Ecto neural progenitor cell (in vitro differentiated cells): ENCODE measurements at regions not wholly inside any gene's neighbourhood (a gene's known extent, or its start where the extent isn't known, plus 50 kb on each side); places are given as distances from the start of the nearest gene placed in this dataset.
"Not testable (repeated sequence)": the region's sequence is repeated elsewhere in the genome, so short reads cannot be mapped to it uniquely, and the experiment has no call there.

ENCODE experiments used
- DNase-seq: peaks from one replicate; pipeline ENCODE4 v3.0.0-alpha.2; 2018; ENCODE audit warnings: low spot score

DNA sequence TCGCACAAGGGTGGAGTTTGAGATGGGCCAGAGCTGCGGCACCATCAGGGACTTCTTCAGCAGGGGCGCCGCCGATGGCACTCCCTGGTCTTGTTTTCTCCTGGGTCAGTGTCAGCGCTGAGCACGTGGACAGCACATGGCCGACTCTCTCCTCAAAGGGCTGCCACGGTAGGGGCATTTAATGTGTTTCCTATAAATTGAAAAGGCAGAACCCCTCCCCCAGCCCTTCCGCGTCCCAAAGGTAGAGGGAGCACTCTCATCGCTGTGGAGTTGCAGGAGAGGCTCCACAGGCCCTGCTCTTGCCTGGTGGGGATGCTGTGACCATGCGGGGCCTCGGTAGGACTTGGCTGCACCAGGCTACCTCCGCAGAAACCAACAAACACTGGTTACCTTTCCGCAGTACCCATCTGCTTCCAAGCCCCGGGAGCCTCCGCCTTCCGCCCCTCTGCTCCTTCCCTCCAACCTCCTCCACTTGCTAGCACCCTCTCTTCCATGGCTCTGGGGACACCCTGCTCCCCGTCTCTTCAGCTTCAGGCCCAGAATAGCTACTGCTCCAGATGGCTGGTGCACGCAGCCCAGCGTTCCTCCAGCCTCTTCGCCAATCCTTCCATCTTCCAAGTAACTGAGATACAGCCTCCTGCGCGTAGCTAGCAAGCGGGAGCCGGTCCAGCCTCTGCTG lies 166.3 kb upstream of the ADCY1 start:
- DNase-seq, result peak; percentile 54

DNA sequence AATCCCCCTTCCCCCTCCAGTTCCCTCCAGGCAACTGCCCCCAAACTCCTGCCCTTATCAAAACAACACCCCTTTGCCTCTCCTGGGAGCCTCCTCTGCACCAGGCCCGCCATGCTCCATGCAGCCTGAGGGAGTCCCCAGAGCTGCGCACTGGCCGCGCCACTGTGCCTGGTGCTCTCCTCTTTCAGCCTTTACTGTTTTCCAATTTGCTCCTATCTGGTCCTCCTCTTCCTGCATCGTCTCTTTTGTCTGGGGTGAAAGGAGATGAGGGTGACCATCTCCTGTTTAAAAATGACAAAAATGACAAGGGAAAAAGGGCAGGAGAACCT lies 165.8 kb upstream of the ADCY1 start:
- DNase-seq, result peak; percentile 7

GRCh38 chr7:45410893-45411292 lies 163.3 kb upstream of the ADCY1 start:
- DNase-seq, result peak; percentile 27

- peak; percentile 30 for DNase-seq
Observed at GRCh38 chr7:45413419-45413818, 160.7 kb upstream of the ADCY1 start.

DNA sequence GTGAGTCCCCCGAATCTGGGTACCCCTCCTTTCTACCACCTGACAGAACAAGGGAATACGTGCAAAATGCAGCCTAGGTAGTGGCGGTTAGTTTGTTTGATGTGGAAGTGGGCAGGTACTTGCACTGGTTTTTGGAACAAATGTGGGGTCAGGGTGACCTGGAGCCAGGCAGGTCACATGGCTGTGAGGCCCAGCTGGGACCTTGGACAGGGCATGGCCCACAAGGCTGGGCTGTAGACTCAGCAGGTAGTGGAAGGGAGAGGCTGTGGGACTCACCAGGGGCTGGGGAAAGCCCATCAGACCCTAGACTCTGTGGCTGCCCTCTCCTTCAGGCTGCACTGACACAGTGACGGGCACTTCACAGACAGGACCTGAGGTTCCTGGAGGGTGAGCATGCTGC lies 159.9 kb upstream of the ADCY1 start:
- peak; percentile 37 for DNase-seq

- peak; percentile 1 for DNase-seq
Observed at GRCh38 chr7:45415265-45415664, 158.9 kb upstream of the ADCY1 start.

GRCh38 chr7:45416846-45417245 lies 157.3 kb upstream of the ADCY1 start:
- DNase-seq, result no peak

DNA sequence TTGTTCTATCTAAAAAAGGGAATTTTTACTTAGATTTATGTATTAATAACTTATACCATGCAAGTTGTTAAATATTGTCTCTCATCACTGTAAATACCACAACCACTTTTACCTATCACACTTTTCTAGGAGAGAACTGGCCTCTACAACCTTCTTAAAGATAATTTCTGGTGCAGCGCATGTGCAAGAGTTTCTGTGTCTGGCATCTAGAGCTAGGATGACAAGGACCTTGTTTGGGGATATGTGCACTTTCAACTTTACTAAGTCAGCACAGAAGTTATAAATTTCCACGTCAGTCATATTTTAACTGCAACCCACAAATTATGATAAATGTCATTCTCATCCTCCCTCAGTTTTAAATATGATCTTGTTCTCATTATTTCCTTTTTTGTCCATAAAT lies 156.9 kb upstream of the ADCY1 start:
- DNase-seq, result no peak

DNA sequence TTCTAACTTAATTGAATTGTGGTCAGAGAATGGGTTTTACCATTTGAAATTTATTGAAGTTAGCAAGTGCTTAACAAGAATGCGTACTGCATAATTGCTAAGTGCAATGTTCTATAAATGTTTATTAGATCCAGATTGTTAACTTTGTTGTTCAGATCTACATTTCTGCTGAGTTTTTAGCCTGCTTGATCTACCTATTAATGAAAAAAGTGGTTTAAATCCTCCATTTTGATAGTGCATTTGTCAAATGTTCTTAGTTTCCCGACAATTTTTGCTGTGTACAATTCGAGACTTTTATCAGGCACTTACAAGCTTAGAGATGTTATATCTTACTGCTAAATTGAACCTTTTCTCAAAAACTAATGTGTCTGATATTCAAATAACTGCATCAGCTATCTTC lies 156.4 kb upstream of the ADCY1 start:
- no peak for DNase-seq

DNA sequence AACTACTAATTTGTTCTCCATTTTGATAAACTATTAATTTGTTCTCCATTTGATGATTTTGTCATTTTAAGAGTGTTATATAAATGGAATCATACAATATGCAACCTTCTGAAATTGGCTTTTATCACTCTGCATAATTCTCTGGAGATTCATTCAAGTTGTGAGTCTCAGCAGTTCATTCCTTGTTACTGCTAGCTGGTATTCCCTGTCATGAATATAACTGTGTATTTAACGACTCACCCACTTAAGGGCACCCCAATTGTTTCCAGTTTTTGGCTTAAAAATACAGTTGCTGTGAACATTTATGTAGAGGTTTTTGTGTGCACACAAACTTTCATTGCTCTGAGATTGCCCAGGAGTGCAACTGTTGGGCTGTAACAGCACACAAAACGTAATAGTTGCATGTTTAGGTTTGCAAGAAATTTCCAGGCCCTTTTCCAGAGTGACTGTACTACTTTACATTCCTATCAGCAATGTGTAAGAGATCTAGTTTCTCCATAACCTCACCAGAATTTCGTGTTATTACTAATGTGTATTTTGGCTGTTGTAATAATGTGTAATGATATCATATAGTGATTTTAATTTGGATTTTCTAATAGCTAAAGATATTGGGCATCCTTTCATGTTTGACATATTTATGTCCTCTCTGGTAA lies 153.2 kb upstream of the ADCY1 start:
- DNase-seq, result no peak

- DNase-seq, result no peak
Observed at GRCh38 chr7:45421806-45422205, 152.4 kb upstream of the ADCY1 start.

- DNase-seq, result no peak
Observed at GRCh38 chr7:45430397-45430796, 143.8 kb upstream of the ADCY1 start.

- DNase-seq, result no peak
Observed at GRCh38 chr7:45434167-45434784, 139.9 kb upstream of the ADCY1 start.

DNA sequence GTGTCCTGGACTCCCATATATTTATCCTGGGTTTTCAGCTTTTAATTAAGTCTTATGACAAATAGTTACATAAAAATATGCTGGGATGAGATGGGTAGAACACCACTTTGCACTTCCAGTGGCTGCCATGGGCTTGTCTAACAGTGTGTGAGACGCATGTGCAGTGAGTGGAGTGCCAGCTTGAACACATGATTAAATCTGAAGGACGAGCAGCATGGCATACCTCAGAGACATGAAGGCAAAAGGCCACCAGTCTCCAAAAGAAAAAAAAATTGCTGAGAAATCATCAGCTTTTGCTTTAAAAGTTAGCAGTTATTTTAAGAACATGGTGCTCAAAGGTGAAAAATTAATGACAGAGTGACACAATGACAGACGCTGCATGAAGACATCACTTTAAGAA lies 139.0 kb upstream of the ADCY1 start:
- no peak for DNase-seq

DNA sequence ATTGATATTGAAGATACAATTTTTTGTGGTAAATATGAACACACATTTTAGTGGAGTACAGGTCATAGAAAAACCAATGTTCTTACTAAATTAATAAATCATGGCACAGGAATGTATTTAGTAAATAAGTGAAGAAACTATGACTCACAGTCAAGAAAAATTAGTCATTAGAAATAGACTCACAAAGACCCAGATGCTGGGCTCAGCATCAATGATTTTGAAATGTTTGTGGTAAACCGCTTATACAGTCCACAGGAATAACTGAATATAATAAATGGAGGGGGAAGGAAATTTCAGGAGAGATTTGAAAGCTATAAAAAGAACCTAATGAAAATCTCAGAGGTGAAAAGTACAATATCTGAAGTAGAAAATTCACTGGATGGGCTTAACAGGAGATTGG lies 138.3 kb upstream of the ADCY1 start:
- no peak for DNase-seq

- not testable (repeated sequence) for DNase-seq
Observed at GRCh38 chr7:45440776-45441175, 133.4 kb upstream of the ADCY1 start.

GRCh38 chr7:45443263-45443662 lies 130.9 kb upstream of the ADCY1 start:
- DNase-seq, result no peak

DNA sequence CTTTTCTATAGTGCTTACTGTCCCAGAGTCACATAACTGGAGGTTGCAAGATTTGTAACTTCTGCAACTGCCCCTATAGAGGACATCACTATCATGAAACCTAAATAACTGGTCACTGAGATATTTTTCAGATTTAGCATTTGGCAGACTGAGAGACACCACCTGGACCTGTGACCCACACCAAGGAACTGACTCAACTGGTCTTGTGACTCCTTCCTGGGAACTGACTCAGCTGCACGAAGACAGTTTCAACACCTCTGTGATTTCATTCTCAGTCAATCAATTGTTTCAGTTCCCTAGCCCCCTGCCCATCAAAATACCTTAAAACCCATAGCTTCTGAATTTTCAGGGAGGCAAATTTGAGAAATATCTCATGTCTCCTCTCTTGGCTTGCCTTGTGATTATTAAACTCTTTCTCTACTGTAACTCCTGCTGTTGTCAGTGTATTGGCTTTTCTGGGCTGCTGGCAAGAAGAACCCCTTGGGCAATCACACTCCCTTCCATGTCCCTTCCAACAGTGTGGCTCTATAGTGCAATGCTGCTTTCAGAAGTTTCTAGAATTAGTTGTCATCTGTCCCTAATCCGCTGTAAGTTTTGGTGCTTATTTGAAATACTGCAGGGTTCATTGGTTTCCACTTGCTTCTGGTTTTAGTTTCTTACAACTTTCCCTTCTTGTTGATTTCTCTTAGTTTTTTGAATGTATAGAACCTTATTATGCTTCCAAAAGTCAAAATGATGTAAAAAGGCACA lies 127.8 kb upstream of the ADCY1 start:
- no peak for DNase-seq

DNA sequence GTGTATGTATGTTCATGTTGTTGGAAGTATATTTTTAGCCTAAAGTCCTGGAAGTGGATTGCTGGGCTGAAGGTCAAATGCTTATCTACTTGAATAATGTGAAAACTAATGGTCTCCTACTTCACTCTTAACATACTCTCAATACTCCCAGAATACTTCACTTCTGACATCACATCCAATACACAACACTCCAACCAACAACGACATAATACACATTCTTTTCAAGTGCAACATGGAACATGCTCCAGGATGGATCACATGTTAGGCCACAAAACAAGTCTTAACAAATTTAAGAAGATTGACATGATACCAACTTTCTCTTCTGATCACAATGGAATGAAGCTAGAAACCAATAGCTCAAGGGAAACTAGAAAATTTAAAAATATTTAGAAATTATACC lies 126.9 kb upstream of the ADCY1 start:
- no peak for DNase-seq

DNA sequence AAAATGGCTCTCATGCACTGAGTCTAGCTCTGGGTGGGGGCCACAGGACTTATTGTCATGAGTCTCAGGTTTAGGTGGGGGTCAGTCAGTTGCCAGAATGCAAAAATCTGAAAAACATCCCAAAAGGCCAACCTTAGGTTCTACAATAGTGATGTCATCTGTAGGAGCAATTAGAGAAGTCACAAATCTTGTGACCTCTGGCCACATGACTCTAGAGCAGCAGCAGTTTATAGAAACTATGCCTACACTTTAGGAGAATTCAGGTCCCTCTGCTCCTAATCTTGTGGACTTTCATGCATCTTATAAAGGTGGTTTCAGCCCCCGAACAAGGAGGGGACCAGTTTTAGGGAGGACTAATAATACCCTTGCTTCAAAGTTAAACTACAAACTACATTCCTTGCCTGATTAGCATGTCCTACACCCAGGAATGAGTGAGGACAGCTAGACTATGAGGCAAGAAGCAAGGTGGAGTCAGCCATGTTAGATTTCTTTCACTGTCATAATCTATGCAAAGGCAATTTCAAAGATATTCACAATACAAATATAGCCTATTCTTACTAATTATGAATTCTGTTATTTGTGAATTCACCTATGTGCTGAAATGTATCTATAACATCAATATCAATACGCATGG lies 123.5 kb upstream of the ADCY1 start:
- DNase-seq, result no peak

DNA sequence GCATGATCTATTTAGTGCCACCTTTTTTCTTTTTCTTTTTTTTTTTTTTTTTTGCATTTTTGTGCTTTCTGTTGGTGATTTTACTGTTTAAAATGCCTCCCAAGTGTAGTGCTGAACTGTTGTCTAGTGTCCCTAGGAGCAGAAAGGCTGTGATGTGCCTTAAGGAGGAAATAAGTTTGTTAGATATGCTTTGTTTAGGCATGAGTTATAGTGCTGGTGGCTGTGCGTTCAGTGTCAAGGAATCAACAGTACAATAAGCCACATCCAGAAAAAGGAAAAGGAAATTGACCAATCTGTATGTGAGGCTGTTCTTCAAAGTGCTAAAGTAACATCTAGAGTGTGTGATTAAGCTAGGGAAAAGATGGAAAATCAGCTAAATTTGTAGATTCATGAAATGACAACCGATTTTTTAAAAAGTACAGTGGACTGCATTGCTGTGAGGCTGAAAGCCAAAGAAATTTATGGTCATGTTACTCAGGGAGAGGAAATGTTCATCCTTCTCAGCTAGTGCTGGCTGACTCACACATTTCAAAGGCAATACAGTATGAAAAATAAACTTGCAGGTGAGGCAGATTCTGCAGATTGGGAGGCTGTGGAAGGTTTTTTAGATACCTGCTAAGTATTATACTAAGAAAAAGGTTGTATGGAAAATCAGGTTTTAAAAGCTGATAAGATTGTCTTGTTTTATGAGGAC lies 122.7 kb upstream of the ADCY1 start:
- DNase-seq, result no peak

GRCh38 chr7:45454771-45455170 lies 119.4 kb upstream of the ADCY1 start:
- no peak for DNase-seq
